Natural killer cell (primary cell): ENCODE measurements at regions not wholly inside any gene's neighbourhood (a gene's known extent, or its start where the extent isn't known, plus 50 kb on each side); places are given as distances from the start of the nearest gene placed in this dataset.

ENCODE experiments used
- ATAC-seq, 3 donors: fragments of 150-1000 bp in 2 of 3; fragments of 200-7000 bp in 1 of 3; cut with Tn5 transposase; 1 replicate in 1 of 3; 2 replicates in 2 of 3; pipeline ENCODE4 v1.10.0; 2021; ENCODE audit warnings: mild to moderate bottlenecking in 2 of 3, moderate library complexity in 2 of 3
- DNase-seq, 2 donors: peaks; one replicate each; pipeline versions ENCODE4 v3.0.0 to v3.0.0-alpha.2; 2013 to 2021; ENCODE audit warnings: mixed read lengths in 1 of 2
- H3K27ac ChIP-seq: one replicate; pipeline ENCODE4 v1.5.1; 2013; ENCODE audit warnings: mild to moderate bottlenecking, low read length
- H3K27me3 ChIP-seq: one replicate; pipeline ENCODE4 v1.6.1; 2013; ENCODE audit warnings: low read length; ENCODE audit not compliant: control insufficient read depth, insufficient read depth
- H3K36me3 ChIP-seq: one replicate; pipeline ENCODE4 v1.6.1; 2013; ENCODE audit warnings: low read length; ENCODE audit not compliant: control insufficient read depth, insufficient read depth
- H3K4me1 ChIP-seq: one replicate; pipeline ENCODE4 v1.6.1; 2013; ENCODE audit warnings: low read length; ENCODE audit not compliant: control insufficient read depth, insufficient read depth
- H3K4me3 ChIP-seq: one replicate; pipeline ENCODE4 v1.5.1; 2013; ENCODE audit warnings: low read length
- H3K9me3 ChIP-seq: one replicate; pipeline ENCODE4 v1.6.1; 2013; ENCODE audit warnings: low read length; ENCODE audit not compliant: control insufficient read depth, insufficient read depth
- H3K27ac Mint-ChIP-seq, 2 donors: one replicate each; pipeline ENCODE4 v1.8.0; 2022; ENCODE audit warnings: mild to moderate bottlenecking in 2 of 2, mixed read lengths in 2 of 2, moderate library complexity in 1 of 2
- H3K27me3 Mint-ChIP-seq, 2 donors: one replicate each; pipeline ENCODE4 v1.8.0; 2022; ENCODE audit warnings: low read depth in 2 of 2, mixed read lengths in 2 of 2
- H3K36me3 Mint-ChIP-seq: one replicate; pipeline ENCODE4 v1.8.0; 2022; ENCODE audit warnings: mixed read lengths
- H3K4me1 Mint-ChIP-seq, 2 donors: one replicate each; pipeline ENCODE4 v1.8.0; 2022; ENCODE audit warnings: mixed read lengths in 2 of 2
- H3K4me3 Mint-ChIP-seq: one replicate; pipeline ENCODE4 v1.8.0; 2022; ENCODE audit warnings: mild to moderate bottlenecking, moderate library complexity, mixed read lengths
- H3K9me3 Mint-ChIP-seq, 2 donors: one replicate each; pipeline ENCODE4 v1.8.0; 2022; ENCODE audit warnings: mixed read lengths in 2 of 2
- WGBS: methylation state at CpG from one replicate; pipeline ENCODE4 v1.1.7; 2013; ENCODE audit warnings: missing lambda C conversion rate; ENCODE audit not compliant: insufficient coverage; 5-methylcytosine and 5-hydroxymethylcytosine counted together
- intact Hi-C: fragments of 100-400 bp; cut with micrococcal nuclease; formaldehyde crosslinking; loops from one replicate; pipeline ENCODE4 v1.14.2; 2022
- TF ChIP-seq, protein P1 (sequence below): fragments of 200-600 bp; IDR thresholded peaks from one replicate; pipeline ENCODE4 v1.8.0; 2022; ENCODE audit warnings: antibody characterized with exemption

DNA sequence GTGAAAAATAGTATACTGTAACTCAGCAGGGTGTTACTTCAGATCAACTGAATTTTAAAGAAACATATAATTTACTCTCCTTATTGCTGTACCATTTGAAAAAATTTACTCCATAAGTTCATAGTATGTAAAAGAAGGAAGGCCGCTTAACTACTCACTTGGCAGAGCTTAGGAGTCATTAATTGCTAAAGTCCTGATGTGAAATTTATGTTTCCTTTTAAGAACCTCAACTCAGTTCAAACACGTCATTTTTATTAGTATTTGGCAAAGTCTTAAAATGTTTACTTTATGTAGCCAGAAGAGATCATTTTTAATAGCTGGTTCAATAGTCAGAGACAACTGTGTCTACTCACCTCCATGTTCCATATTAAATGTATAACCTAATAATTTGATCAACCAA is 268.6 kb downstream of the CDH10 start:
- no peaks in the 10 kb centered on the region for H3K27me3 Mint-ChIP-seq
- H3K4me1 ChIP-seq: no peaks in the 10 kb centered on the region
- TF ChIP-seq, protein P1, sequence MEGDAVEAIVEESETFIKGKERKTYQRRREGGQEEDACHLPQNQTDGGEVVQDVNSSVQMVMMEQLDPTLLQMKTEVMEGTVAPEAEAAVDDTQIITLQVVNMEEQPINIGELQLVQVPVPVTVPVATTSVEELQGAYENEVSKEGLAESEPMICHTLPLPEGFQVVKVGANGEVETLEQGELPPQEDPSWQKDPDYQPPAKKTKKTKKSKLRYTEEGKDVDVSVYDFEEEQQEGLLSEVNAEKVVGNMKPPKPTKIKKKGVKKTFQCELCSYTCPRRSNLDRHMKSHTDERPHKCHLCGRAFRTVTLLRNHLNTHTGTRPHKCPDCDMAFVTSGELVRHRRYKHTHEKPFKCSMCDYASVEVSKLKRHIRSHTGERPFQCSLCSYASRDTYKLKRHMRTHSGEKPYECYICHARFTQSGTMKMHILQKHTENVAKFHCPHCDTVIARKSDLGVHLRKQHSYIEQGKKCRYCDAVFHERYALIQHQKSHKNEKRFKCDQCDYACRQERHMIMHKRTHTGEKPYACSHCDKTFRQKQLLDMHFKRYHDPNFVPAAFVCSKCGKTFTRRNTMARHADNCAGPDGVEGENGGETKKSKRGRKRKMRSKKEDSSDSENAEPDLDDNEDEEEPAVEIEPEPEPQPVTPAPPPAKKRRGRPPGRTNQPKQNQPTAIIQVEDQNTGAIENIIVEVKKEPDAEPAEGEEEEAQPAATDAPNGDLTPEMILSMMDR: no peak
- no peaks in the 10 kb centered on the region for H3K9me3 ChIP-seq
- H3K4me3 Mint-ChIP-seq: no peak overlapping the region
- intact Hi-C loops: no loop called here
- peaks cover 7% of the 10 kb centered on the region for H3K36me3 Mint-ChIP-seq
- no peak overlapping the region for H3K27ac Mint-ChIP-seq
- no peaks in the 10 kb centered on the region for H3K36me3 ChIP-seq
- peaks cover 12% of the 10 kb centered on the region in 2 donors for H3K9me3 Mint-ChIP-seq
- no peak for DNase-seq
- H3K4me3 ChIP-seq: no peak overlapping the region
- H3K4me1 Mint-ChIP-seq: no peaks in the 10 kb centered on the region
- WGBS: no CpG with 5 or more reads among the region's 2 CpGs
- no peak overlapping the region for H3K27ac ChIP-seq
- H3K27me3 ChIP-seq: no peaks in the 10 kb centered on the region
- ATAC-seq: no peak

DNA sequence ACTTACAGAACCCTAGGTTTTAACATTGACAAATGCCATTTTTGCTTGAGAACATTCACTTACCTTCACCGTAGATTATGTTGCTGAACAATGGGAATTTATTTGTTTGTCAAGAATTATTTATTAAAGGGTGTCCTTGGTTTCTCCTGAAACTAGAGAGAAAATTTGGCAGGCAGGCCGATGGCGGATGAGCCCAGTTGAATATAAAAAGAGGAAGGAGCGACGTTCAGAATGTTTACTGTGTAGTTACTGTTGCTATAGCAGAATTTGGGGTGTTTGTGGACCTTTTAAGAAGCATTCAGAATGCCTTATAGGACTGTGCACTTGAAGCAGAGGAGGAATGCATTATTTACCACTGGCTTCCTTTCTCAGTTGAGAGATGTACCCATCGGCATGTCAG is 268.2 kb downstream of the CDH10 start:
- peaks cover 7% of the 10 kb centered on the region for H3K36me3 Mint-ChIP-seq
- no peak overlapping the region for H3K27ac Mint-ChIP-seq
- H3K36me3 ChIP-seq: no peaks in the 10 kb centered on the region
- TF ChIP-seq, protein P1: no peak
- no peak for DNase-seq
- H3K4me3 ChIP-seq: no peak overlapping the region
- whole genome bisulfite sequencing: 66% methylated on average over 4 of the region's 6 CpGs
- H3K4me1 ChIP-seq: no peaks in the 10 kb centered on the region
- H3K27ac ChIP-seq: no peak overlapping the region
- peaks cover 12% of the 10 kb centered on the region in 2 donors for H3K9me3 Mint-ChIP-seq
- ATAC-seq: no peak
- no peaks in the 10 kb centered on the region for H3K27me3 ChIP-seq
- intact Hi-C loops: no loop called here
- no peaks in the 10 kb centered on the region for H3K4me1 Mint-ChIP-seq
- H3K27me3 Mint-ChIP-seq: no peaks in the 10 kb centered on the region
- H3K4me3 Mint-ChIP-seq: no peak overlapping the region
- H3K9me3 ChIP-seq: no peaks in the 10 kb centered on the region

DNA sequence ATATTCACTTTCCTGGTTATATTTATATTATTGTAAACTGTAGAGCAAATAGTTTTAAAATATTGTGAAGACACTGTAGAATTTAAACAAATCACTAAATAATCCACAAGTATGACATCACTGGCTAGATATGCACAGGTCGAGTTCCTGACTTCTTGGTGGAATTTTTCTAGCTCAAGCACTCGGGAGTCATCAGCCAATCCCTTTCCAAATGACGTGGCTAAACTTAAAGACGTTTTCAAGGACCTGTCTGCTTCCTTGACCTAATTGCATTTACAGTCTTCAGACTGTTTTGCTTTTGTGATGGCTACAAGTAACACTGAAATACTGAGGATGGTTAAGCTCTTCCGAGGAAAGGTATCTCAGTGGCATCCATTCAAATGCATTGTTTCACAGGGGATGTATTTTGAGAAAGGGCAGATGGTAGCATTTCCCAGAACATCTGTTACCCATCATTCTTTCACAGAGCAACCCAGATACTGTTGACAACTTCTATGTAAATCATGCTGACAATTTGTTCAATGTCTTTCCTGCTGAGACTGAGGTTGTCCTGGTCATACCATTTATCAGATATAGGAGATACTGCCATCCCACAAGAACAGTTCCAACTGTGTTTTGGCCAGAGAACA is 262.8 kb downstream of the CDH10 start:
- Mint-ChIP-seq H3K27me3 (no peaks in the 10 kb centered on the region), H3K36me3 (no peaks in the 10 kb centered on the region), H3K9me3 (peaks cover 4 to 5% of the 10 kb centered on the region in 2 donors), H3K27ac (no peak overlapping the region), H3K4me1 (no peaks in the 10 kb centered on the region), H3K4me3 (no peak overlapping the region)
- Histone ChIP-seq H3K27ac (no peak overlapping the region), H3K27me3 (no peaks in the 10 kb centered on the region), H3K4me1 (no peaks in the 10 kb centered on the region), H3K4me3 (no peak overlapping the region), H3K9me3 (no peaks in the 10 kb centered on the region), H3K36me3 (no peaks in the 10 kb centered on the region)
- intact Hi-C loops: no loop called here
- ATAC-seq (no peak), DNase-seq (no peak)
- 78% methylated on average over 5 of the region's 5 CpGs for WGBS
- TF ChIP-seq, protein P1: no peak

DNA sequence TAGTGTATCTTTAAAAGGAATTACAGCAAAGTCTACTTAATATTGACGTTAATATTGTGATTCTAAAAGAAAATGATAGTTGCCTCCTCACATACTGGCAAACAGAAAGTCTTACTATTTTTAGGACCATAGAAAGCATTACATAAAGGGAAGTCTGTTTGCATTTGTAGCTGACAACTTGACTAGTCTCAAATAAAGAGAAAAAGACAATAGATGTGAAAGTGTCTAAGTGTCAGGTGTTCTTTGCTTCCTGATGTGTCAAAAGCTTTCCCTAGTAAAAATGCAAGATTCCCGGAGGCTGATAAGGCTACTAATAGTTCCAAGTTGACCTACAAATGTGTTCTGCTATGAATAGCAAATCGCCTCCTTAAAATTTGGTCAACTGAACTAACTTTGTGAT is 259.7 kb downstream of the CDH10 start:
- Mint-ChIP-seq H3K4me3 (no peak overlapping the region), H3K4me1 (no peaks in the 10 kb centered on the region), H3K27me3 (no peaks in the 10 kb centered on the region), H3K27ac (no peak overlapping the region), H3K9me3 (peaks cover 3 to 4% of the 10 kb centered on the region in 2 donors), H3K36me3 (peaks cover 7% of the 10 kb centered on the region)
- WGBS: 79% methylated on average over 1 of the region's 3 CpGs
- Histone ChIP-seq H3K4me3 (no peak overlapping the region), H3K27ac (no peak overlapping the region), H3K36me3 (no peaks in the 10 kb centered on the region), H3K4me1 (no peaks in the 10 kb centered on the region), H3K9me3 (no peaks in the 10 kb centered on the region), H3K27me3 (no peaks in the 10 kb centered on the region)
- no peak for ATAC-seq
- TF ChIP-seq, protein P1: no peak
- no peak for DNase-seq
- intact Hi-C loops: loop anchor here (2.0 kb wide), 1 partner anchor 34 kb away; no protein-coding TSS in a partner anchor
